NK-92 treated with Interleukin-12 subunit alpha and Interleukin-12 subunit beta, amount 100 ng/mL, for 24 hours (cell line): ENCODE measurements at regions not wholly inside any gene's neighbourhood (a gene's known extent, or its start where the extent isn't known, plus 50 kb on each side); places are given as distances from the start of the nearest gene placed in this dataset.
"Not testable (repeated sequence)": the region's sequence is repeated elsewhere in the genome, so short reads cannot be mapped to it uniquely, and the experiment has no call there.

Experiments used
- DNase-seq: peaks from one replicate; lab custom pipeline; 2025; lab: John Stamatoyannopoulos, UW

GRCh38 chr15:88995449-88995848 is 82.3 kb upstream of the MFGE8 start:
- DNase-seq: no peak

- no peak for DNase-seq
These were observed 84.4 kb upstream of the MFGE8 start for GRCh38 chr15:88997531-88997930.

- no peak for DNase-seq
These were observed 86.0 kb upstream of the MFGE8 start for GRCh38 chr15:88998980-88999713.

GRCh38 chr15:89001708-89002275 is 86.5 kb upstream of the ABHD2 start:
- not testable (repeated sequence) for DNase-seq

GRCh38 chr15:89002281-89002761 is 85.9 kb upstream of the ABHD2 start:
- peak; percentile 46 for DNase-seq

GRCh38 chr15:89002830-89003229 is 85.4 kb upstream of the ABHD2 start:
- no peak for DNase-seq

- no peak for DNase-seq
These were observed 84.2 kb upstream of the ABHD2 start for GRCh38 chr15:89003865-89004725.

- DNase-seq: no peak
These were observed 83.6 kb upstream of the ABHD2 start for GRCh38 chr15:89004726-89005030.

- not testable (repeated sequence) for DNase-seq
These were observed 80.7 kb upstream of the ABHD2 start for GRCh38 chr15:89007527-89007926.

GRCh38 chr15:89007989-89008388 is 80.3 kb upstream of the ABHD2 start:
- no peak for DNase-seq

- no peak for DNase-seq
These were observed 79.2 kb upstream of the ABHD2 start for GRCh38 chr15:89009080-89009479.

GRCh38 chr15:89015412-89016097 is 72.7 kb upstream of the ABHD2 start:
- DNase-seq: no peak

- DNase-seq: no peak
These were observed 71.7 kb upstream of the ABHD2 start for GRCh38 chr15:89016549-89017041.

GRCh38 chr15:89017370-89018066 is 70.7 kb upstream of the ABHD2 start:
- peak; percentile 39 for DNase-seq

GRCh38 chr15:89018207-89018606 is 70.0 kb upstream of the ABHD2 start:
- DNase-seq: no peak

GRCh38 chr15:89019436-89019835 is 68.8 kb upstream of the ABHD2 start:
- no peak for DNase-seq

GRCh38 chr15:89021224-89021623 is 67.0 kb upstream of the ABHD2 start:
- DNase-seq: no peak

- not testable (repeated sequence) for DNase-seq
These were observed 66.4 kb upstream of the ABHD2 start for GRCh38 chr15:89021886-89022285.

- no peak for DNase-seq
These were observed 64.8 kb upstream of the ABHD2 start for GRCh38 chr15:89023311-89023961.

- DNase-seq: no peak
These were observed 63.8 kb upstream of the ABHD2 start for GRCh38 chr15:89024418-89024817.

- no peak for DNase-seq
These were observed 62.1 kb upstream of the ABHD2 start for GRCh38 chr15:89026167-89026566.
